Thyroid gland (tissue), 4 donors: ENCODE measurements at regions not wholly inside any gene's neighbourhood (a gene's known extent, or its start where the extent isn't known, plus 50 kb on each side); places are given as distances from the start of the nearest gene placed in this dataset.

ENCODE experiments used
- DNase-seq, 2 donors: peaks; one replicate each; pipeline ENCODE4 v3.0.0-alpha.2; 2019
- H3K27ac ChIP-seq, 3 donors: fragments of 200-600 bp; sonication (generic); 1 replicate in 2 of 3; 2 replicates in 1 of 3; pipeline ENCODE4 v1.5.1; 2016 to 2019; ENCODE audit warnings: mild to moderate bottlenecking in 1 of 3, moderate library complexity in 1 of 3
- H3K27me3 ChIP-seq: fragments of 200-600 bp; sonication (generic); one replicate; pipeline ENCODE4 v1.5.1; 2019
- H3K36me3 ChIP-seq, 2 donors: fragments of 200-600 bp; sonication (generic); one replicate each; pipeline ENCODE4 v1.5.1; 2016 to 2019
- H3K4me1 ChIP-seq, 2 donors: fragments of 200-600 bp; sonication (generic); one replicate each; pipeline ENCODE4 v1.5.1; 2017 to 2019
- H3K4me3 ChIP-seq, 3 donors: fragments of 200-600 bp; sonication (generic); replicated peaks in 1 of 3; 1 replicate in 2 of 3; 2 replicates in 1 of 3; pipeline ENCODE4 v1.5.1; 2016; ENCODE audit warnings: mild to moderate bottlenecking in 1 of 3
- H3K9me3 ChIP-seq: fragments of 200-600 bp; sonication (generic); one replicate; pipeline ENCODE4 v1.5.1; 2017
- CTCF ChIP-seq, 6 experiments: fragments of 200-600 bp in 3 of 6; fragments of 450-650 bp in 3 of 6; sonication (generic) in 3 of 6; IDR thresholded peaks; one replicate each; pipeline ENCODE4 v1.5.1; 2016 to 2019; ENCODE audit warnings: antibody characterized with exemption in 6 of 6, mild to moderate bottlenecking in 2 of 6, inconsistent platforms in 1 of 6, moderate library complexity in 1 of 6
- POLR2A ChIP-seq, 2 donors: fragments of 450-650 bp; IDR thresholded peaks; one replicate each; pipeline ENCODE4 v1.6.1; 2017; ENCODE audit warnings: antibody characterized with exemption in 2 of 2, mild to moderate bottlenecking in 2 of 2, moderate library complexity in 1 of 2
- WGBS, 2 donors: methylation state at CpG; one replicate each; pipeline ENCODE4 v1.1.5; 2017; 5-methylcytosine and 5-hydroxymethylcytosine counted together
- intact Hi-C: fragments of 100-400 bp; cut with DNase I; formaldehyde crosslinking; loops from one replicate; pipeline ENCODE4 v1.15.1; 2023

- 100% methylated on average over 1 of the region's 1 CpG; no CpG with 5 or more reads in 1 of the 2 donors for WGBS, 2 donors
- Histone ChIP-seq H3K9me3 (no peaks in the 10 kb centered on the region), H3K4me1 (no peaks in the 10 kb centered on the region), H3K27me3 (no peaks in the 10 kb centered on the region), H3K36me3 (no peaks in the 10 kb centered on the region), H3K4me3 (no peak overlapping the region), H3K27ac (no peak overlapping the region)
- intact Hi-C loops: no loop called here
- DNase-seq: no peak
- no peak for TF ChIP-seq POLR2A (IDR thresholded peaks at IDR 0.05)
- TF ChIP-seq CTCF (IDR thresholded peaks at IDR 0.05): no peak
Observed at GRCh38 chr13:57820924-57821323, 189.4 kb downstream of the PCDH17 start.

DNA sequence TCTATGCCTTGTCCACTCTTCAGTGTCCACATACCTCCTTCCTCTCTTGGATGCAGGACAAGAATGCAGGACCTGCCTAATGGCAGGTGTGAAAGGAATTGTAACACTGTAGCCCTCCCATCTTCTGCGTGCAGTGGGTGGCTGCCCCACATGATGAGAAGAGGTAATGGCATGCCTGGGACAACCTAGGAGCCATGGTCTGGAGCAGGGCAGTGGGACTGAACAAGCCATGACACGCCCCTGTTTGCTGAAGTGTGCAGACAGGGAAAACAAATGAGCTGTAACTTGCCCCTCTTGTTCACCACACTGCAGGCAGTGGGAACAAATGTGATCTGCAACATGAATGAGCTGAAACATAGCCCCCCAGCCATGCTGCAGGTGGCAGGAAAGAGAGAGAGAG lies 192.2 kb downstream of the PCDH17 start:
- Histone ChIP-seq H3K27ac (no peak overlapping the region), H3K4me3 (no peak overlapping the region), H3K36me3 (no peaks in the 10 kb centered on the region), H3K4me1 (no peaks in the 10 kb centered on the region), H3K9me3 (no peaks in the 10 kb centered on the region), H3K27me3 (no peaks in the 10 kb centered on the region)
- no peak for DNase-seq
- no peak for TF ChIP-seq CTCF (IDR thresholded peaks at IDR 0.05)
- TF ChIP-seq POLR2A (IDR thresholded peaks at IDR 0.05): no peak
- intact Hi-C loops: no loop called here
- WGBS, 2 donors: 74 to 88% methylated on average over 2 of the region's 2 CpGs

DNA sequence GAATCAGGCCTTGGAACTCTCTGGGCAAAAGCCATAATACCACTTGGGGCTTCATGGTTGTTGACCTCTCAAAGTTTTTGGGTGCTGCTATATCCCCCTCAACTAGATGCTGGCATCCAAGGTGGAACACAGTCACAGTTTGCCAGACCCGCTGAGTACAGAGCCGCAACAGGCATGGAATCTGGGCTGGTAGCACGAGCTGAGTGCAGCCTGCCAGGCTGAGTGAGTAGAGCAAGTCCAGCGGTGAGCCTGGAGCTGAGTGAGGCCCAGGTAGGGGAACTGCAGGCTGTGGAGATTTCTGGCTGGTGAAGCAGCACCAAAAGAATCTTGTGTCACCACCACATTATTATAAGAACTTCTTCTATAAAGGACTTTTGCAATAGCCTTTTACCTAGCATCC lies 192.6 kb downstream of the PCDH17 start:
- TF ChIP-seq POLR2A (IDR thresholded peaks at IDR 0.05): no peak
- no peak for TF ChIP-seq CTCF (IDR thresholded peaks at IDR 0.05)
- H3K27ac ChIP-seq: no peak overlapping the region
- no peaks in the 10 kb centered on the region for H3K27me3 ChIP-seq
- H3K4me1 ChIP-seq: no peaks in the 10 kb centered on the region
- intact Hi-C loops: no loop called here
- no peak overlapping the region for H3K4me3 ChIP-seq
- DNase-seq: no peak
- WGBS, 2 donors: 80 to 89% methylated on average over 4 of the region's 4 CpGs
- no peaks in the 10 kb centered on the region for H3K36me3 ChIP-seq
- no peaks in the 10 kb centered on the region for H3K9me3 ChIP-seq

- intact Hi-C loops: no loop called here
- no peak for DNase-seq
- TF ChIP-seq CTCF (IDR thresholded peaks at IDR 0.05) (no peak), POLR2A (IDR thresholded peaks at IDR 0.05) (no peak)
- Histone ChIP-seq H3K4me1 (no peaks in the 10 kb centered on the region), H3K27me3 (no peaks in the 10 kb centered on the region), H3K4me3 (no peak overlapping the region), H3K27ac (no peak overlapping the region), H3K9me3 (no peaks in the 10 kb centered on the region), H3K36me3 (no peaks in the 10 kb centered on the region)
- 92 to 97% methylated on average over 2 of the region's 2 CpGs for whole genome bisulfite sequencing, 2 donors
Observed at GRCh38 chr13:57825066-57825465, 193.5 kb downstream of the PCDH17 start.

- no peak for DNase-seq
- Histone ChIP-seq H3K4me1 (no peaks in the 10 kb centered on the region), H3K27me3 (no peaks in the 10 kb centered on the region), H3K27ac (no peak overlapping the region), H3K36me3 (no peaks in the 10 kb centered on the region), H3K4me3 (no peak overlapping the region), H3K9me3 (no peaks in the 10 kb centered on the region)
- TF ChIP-seq POLR2A (IDR thresholded peaks at IDR 0.05) (no peak), CTCF (IDR thresholded peaks at IDR 0.05) (no peak)
- intact Hi-C loops: no loop called here
- 86 to 91% methylated on average over 3 of the region's 3 CpGs for WGBS, 2 donors
Observed at GRCh38 chr13:57829496-57829895, 198.0 kb downstream of the PCDH17 start.
